GM08714 (cell line): ENCODE measurements at regions not wholly inside any gene's neighbourhood (a gene's known extent, or its start where the extent isn't known, plus 50 kb on each side); places are given as distances from the start of the nearest gene placed in this dataset.

Experiments used
- H3K4me3 ChIP-seq: fragments of 200-500 bp; sonication (Bioruptor generic); 2 replicates; pipeline ENCODE4 v1.5.1; 2014; ENCODE audit warnings: mild to moderate bottlenecking, low read length, inconsistent platforms
- ZNF274 ChIP-seq: IDR thresholded peaks from 2 replicates; pipeline ENCODE4 v1.6.1; 2012; ENCODE audit warnings: mild to moderate bottlenecking, low read depth, low read length

DNA sequence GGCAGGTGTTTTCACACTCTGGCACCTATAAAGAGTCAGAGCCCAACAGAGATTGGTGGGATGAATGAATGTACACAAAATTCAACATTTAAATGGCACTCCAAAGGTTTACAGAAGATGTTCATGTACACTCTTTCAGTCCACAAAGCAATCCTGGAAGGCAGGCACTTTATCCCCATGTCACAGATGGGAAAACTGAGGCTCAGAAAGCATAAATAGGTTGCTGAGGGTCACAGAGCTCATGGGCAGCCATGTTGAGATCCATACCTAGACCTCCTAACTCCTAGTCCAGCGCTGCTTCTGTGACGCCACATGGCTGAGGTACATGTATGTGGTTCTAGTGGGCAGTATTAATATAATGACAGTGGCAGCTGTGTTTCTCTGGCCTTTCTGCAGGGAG, 157.7 kb upstream of the LHX1 start:
- H3K4me3 ChIP-seq: no peak overlapping the region

DNA sequence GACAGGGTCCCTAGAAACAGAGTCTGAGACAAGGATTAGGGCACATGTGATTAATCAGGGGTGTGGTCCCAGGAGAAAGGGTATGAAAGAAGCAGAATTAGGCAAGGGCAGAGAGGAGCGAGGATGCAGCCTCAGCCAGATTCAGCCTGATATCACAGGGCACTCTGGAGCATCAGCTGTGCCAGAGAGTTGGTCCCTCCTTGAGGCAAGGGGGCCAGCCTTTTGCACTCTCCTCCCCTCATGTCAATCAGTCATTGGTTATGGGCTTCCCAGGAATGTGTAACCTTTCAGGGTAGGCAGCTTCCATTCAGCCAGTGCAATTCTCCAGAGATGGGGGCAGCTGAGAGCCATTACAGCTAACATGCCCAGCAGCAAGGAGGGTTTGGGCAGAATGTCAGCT, 152.6 kb upstream of the LHX1 start:
- TF ChIP-seq ZNF274: no peak
- no peak overlapping the region for H3K4me3 ChIP-seq

More for the DNA sequence above, 157.7 kb upstream of the LHX1 start:
- TF ChIP-seq ZNF274: no peak

- TF ChIP-seq ZNF274: no peak
- no peak overlapping the region for H3K4me3 ChIP-seq
These were observed 150.4 kb upstream of the LHX1 start for GRCh38 chr17:36786867-36787266.

- no peak for TF ChIP-seq ZNF274
- H3K4me3 ChIP-seq: no peak overlapping the region
These were observed 145.9 kb upstream of the LHX1 start for GRCh38 chr17:36791150-36791941.

- H3K4me3 ChIP-seq: no peak overlapping the region
- no peak for TF ChIP-seq ZNF274
These were observed 145.3 kb upstream of the LHX1 start for GRCh38 chr17:36791942-36792475.

DNA sequence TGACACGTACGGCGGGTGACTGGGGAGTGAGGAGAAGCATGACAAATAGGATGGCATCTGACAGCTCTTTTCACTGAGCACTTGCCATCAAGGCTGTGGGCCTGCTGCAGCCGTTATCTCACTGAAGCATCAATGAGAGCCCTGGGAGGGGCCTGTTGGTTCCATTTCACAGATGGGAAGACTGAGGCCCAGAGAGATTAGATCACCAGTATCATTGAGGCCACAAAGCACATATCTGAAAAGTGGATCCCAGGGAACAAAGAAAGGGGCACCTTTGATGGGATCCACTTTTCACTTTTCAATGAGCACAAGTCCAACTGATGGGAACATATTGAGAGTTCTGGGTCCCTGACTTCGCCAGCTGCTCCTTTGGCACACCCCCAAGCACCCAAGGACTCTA, 144.4 kb upstream of the LHX1 start:
- H3K4me3 ChIP-seq: no peak overlapping the region
- TF ChIP-seq ZNF274: no peak

- no peak for TF ChIP-seq ZNF274
- H3K4me3 ChIP-seq: no peak overlapping the region
These were observed 143.3 kb upstream of the LHX1 start for GRCh38 chr17:36793976-36794375.

GRCh38 chr17:36807496-36808179, 129.6 kb upstream of the LHX1 start:
- TF ChIP-seq ZNF274: no peak
- H3K4me3 ChIP-seq: no peak overlapping the region

DNA sequence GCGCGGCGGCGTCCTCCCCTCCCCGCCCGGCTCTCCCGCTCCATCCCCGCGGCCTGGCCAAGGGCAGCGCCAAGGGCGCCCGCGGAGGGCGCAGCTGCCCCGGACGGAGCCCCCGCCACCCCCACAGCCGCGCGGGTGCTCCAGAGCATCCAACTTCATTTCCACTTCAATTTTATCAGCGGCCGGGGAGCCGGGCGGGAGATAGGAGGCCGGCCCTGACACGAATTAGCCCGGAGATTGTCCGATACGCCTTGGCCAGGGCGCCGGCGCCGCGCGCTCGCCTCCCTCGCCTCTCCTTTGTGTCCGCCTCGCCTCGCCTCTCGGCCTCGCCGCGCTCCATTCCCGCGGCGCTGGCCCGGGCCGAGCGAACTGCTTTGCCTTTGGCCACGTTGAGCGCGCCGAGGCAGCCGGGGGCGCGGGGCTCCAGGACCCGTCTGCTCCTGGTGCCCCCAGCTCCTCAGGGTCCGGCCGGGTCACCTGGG, 129.1 kb upstream of the LHX1 start:
- no peak for TF ChIP-seq ZNF274
- no peak overlapping the region for H3K4me3 ChIP-seq

DNA sequence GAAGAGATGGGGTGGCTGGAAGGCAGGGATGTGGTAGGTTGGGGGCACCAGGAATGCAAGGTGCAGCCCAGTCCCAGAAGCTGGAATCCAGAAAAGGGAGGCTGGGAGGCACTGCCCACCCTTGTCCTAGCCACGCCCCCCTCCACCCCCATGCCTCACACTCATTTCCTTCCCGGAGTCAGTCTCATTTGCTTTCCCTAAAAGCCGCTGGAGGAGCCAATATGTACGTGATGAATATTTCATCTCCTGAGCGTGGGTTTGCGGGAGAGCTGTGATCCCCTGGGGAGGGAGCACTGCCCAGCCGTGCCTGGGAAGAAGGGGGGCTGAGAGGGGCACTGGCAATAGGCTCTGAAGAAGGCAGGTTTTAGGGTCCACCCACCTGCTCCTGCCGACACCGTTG, 124.5 kb upstream of the LHX1 start:
- no peak overlapping the region for H3K4me3 ChIP-seq
- no peak for TF ChIP-seq ZNF274

- no peak overlapping the region for H3K4me3 ChIP-seq
- no peak for TF ChIP-seq ZNF274
These were observed 123.9 kb upstream of the LHX1 start for GRCh38 chr17:36813357-36813756.

- no peak for TF ChIP-seq ZNF274
- H3K4me3 ChIP-seq: no peak overlapping the region
These were observed 123.2 kb upstream of the LHX1 start for GRCh38 chr17:36813957-36814563.

- no peak for TF ChIP-seq ZNF274
- no peak overlapping the region for H3K4me3 ChIP-seq
These were observed 122.3 kb upstream of the LHX1 start for GRCh38 chr17:36814958-36815357.

DNA sequence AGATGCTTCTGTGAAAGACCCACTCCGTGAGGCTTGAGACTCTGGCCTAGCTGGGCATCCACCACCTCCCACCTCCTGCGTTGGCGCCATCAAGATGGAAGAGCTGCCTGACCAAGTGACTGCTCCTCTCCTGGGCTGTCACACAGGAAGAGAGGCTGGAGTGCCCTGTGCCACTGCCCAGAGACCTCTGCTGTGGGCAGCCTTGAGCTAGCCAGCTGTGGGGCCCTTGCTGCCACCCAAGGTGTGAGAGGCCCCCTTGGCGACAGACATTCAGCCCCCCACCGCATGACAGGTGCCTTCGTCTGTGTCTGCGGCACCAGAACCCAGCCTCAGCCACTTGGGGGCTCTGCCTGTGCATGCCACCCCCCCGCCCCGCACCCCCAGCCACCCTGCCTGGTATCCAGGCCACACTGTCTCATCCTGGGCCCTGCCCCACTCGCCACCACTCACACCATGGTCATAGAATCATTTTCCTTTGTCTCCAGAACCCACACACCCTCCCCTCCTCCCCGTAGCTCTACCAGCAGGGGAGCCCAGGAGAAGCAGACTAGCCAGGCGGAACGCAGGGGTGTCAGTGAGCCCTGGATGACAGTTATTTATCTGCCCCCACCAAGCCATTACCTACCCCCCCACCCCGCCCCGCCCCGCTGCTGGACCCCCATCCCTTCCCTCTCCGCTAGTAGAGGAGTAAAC, 120.9 kb upstream of the LHX1 start:
- no peak for TF ChIP-seq ZNF274
- no peak overlapping the region for H3K4me3 ChIP-seq

GRCh38 chr17:36816907-36817288, 120.4 kb upstream of the LHX1 start:
- H3K4me3 ChIP-seq: no peak overlapping the region
- TF ChIP-seq ZNF274: no peak
